ENCODE measurements at regions not wholly inside any gene's neighbourhood (a gene's known extent, or its start where the extent isn't known, plus 50 kb on each side); places are given as distances from the start of the nearest gene placed in this dataset.

GRCh38 chr4:138863160-138863559, 152.4 kb upstream of the NOCT start:
- TF ChIP-seq EZH2 (IDR thresholded peaks at IDR 0.05), result no peak
- no peak for TF ChIP-seq POLR2AphosphoS5 (IDR thresholded peaks at IDR 0.05; ENCODE audit: borderline replicate concordance, low read depth, low read length)
- no peak for TF ChIP-seq FOXP2 (optimal IDR thresholded peaks at IDR 0.05; ENCODE audit: control extremely low read depth, extremely low read length, insufficient read depth)
